ENCODE measurements at regions not wholly inside any gene's neighbourhood (a gene's known extent, or its start where the extent isn't known, plus 50 kb on each side); places are given as distances from the start of the nearest gene placed in this dataset.

GRCh38 chr22:48565901-48566501, 1261.7 kb downstream of the BRD1 start:
- no peak overlapping the region for H3K23ac ChIP-seq (ENCODE audit: low read depth, low read length)
- peaks cover 73% of the 10 kb centered on the region for H3K9me3 ChIP-seq (ENCODE audit: control insufficient read depth, insufficient read depth, low read length)
- TF ChIP-seq FOS (IDR thresholded peaks at IDR 0.05; ENCODE audit: low read depth, low read length), result no peak
- TF ChIP-seq RFX5 (IDR thresholded peaks at IDR 0.05; ENCODE audit: low read depth, low read length), result no peak
- TF ChIP-seq CHD1 (IDR thresholded peaks at IDR 0.05; ENCODE audit: low read depth, low read length), result no peak
- TF ChIP-seq SMC3 (IDR thresholded peaks at IDR 0.05; ENCODE audit: low read depth, low read length), result no peak
- TF ChIP-seq RCOR1 (IDR thresholded peaks at IDR 0.05; ENCODE audit: insufficient replicate concordance, low read length), result no peak
- TF ChIP-seq, protein P1, sequence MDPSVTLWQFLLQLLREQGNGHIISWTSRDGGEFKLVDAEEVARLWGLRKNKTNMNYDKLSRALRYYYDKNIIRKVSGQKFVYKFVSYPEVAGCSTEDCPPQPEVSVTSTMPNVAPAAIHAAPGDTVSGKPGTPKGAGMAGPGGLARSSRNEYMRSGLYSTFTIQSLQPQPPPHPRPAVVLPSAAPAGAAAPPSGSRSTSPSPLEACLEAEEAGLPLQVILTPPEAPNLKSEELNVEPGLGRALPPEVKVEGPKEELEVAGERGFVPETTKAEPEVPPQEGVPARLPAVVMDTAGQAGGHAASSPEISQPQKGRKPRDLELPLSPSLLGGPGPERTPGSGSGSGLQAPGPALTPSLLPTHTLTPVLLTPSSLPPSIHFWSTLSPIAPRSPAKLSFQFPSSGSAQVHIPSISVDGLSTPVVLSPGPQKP (IDR thresholded peaks at IDR 0.05; ENCODE audit: borderline replicate concordance, low read depth, low read length), result no peak
- TF ChIP-seq RAD21 (IDR thresholded peaks at IDR 0.05; ENCODE audit: low read length), result no peak
- TF ChIP-seq USF2 (IDR thresholded peaks at IDR 0.05; ENCODE audit: low read depth, low read length), result no peak
- TF ChIP-seq MXI1 (IDR thresholded peaks at IDR 0.05; ENCODE audit: borderline replicate concordance, low read depth, low read length), result no peak
- no peak for TF ChIP-seq CEBPB (IDR thresholded peaks at IDR 0.05; ENCODE audit: low read depth, low read length)
- no peak for TF ChIP-seq MAZ (IDR thresholded peaks at IDR 0.05; ENCODE audit: borderline replicate concordance, low read depth, low read length)
- intact Hi-C loops (cut with micrococcal nuclease), result no loop called here
- dilution Hi-C loops (cut with HindIII; ENCODE audit: low sequenced_read_pairs, unreplicated experiment), result no loop called here
- H3K4ac ChIP-seq (ENCODE audit: low read depth, low read length), result no peak overlapping the region
- no peak overlapping the region for H2AFZ ChIP-seq (replicated peaks; ENCODE audit: low read length, poor library complexity)
- H2AK9ac ChIP-seq (replicated peaks; ENCODE audit: low read depth, low read length, poor library complexity), result no peak overlapping the region
- no peak overlapping the region for H3K56ac ChIP-seq (ENCODE audit: extremely low read depth, insufficient read depth, low read length)
- no peaks in the 10 kb centered on the region for H3K4me1 ChIP-seq (ENCODE audit: control insufficient read depth, insufficient read depth, low read length)
- H2BK120ac ChIP-seq (ENCODE audit: low read depth, low read length), result no peak overlapping the region
- H3K27ac ChIP-seq (ENCODE audit: insufficient read depth, low read length), result no peak overlapping the region
- no peak overlapping the region for H3K18ac ChIP-seq (ENCODE audit: low read depth, low read length)
- peak overlapping the region; percentile 58 for H2BK5ac ChIP-seq (ENCODE audit: low read depth, low read length, poor library complexity, severe bottlenecking)
- 63 to 100% methylated on average over 2 to 3 of the region's 3 CpGs for WGBS, 2 experiments (ENCODE audit: extremely low coverage in 2 of 2, insufficient read length in 1 of 2)
- H4K5ac ChIP-seq (ENCODE audit: low read depth, low read length), result no peak overlapping the region
- no peak for DNase-seq
- no peak overlapping the region for H2BK15ac ChIP-seq (ENCODE audit: low read depth, low read length)
- ATAC-seq (ENCODE audit: low read depth), result no peak
- no peaks in the 10 kb centered on the region for H3K9me1 ChIP-seq (ENCODE audit: insufficient read depth, low read length)
- H2BK20ac ChIP-seq (ENCODE audit: low read depth, low read length), result no peak overlapping the region
- no peak overlapping the region for H3K4me2 ChIP-seq (ENCODE audit: low read depth, low read length)
- ChIA-PET CTCF (no interaction called here), POLR2A (ENCODE audit: unreplicated experiment) (no interaction called here)
- no TSS peak for BruUV-seq (replicated peaks)
- H3K14ac ChIP-seq (replicated peaks; ENCODE audit: low read depth, low read length), result no peak overlapping the region
- H3K79me1 ChIP-seq (ENCODE audit: low read depth in 1 of 2, low read length in 2 of 2), result no peaks in the 10 kb centered on the region
- H3K27me3 ChIP-seq (ENCODE audit: control insufficient read depth, insufficient read depth, low read length), result no peaks in the 10 kb centered on the region
- no peak overlapping the region for H2AK5ac ChIP-seq (ENCODE audit: low read depth, low read length)
- no peak overlapping the region for H4K91ac ChIP-seq (ENCODE audit: insufficient read depth, low read depth, low read length)
- no peaks in the 10 kb centered on the region for H3K36me3 ChIP-seq (ENCODE audit: control insufficient read depth, insufficient read depth, low read length)
- no peak overlapping the region for H3K9ac ChIP-seq (ENCODE audit: low read depth, low read length)
- no peaks in the 10 kb centered on the region for H4K20me1 ChIP-seq (ENCODE audit: insufficient read depth, low read length)
- H4K8ac ChIP-seq (ENCODE audit: low read depth in 2 of 2, low read length in 2 of 2), result no peak overlapping the region
- no peak overlapping the region for H3K4me3 ChIP-seq (ENCODE audit: insufficient read depth, low read depth, low read length)
- in situ Hi-C loops (cut with MboI; ENCODE audit: low sequenced_read_pairs), result no loop called here

All from IMR-90 (cell line).